Fibroblast of the aortic adventitia (primary cell): ENCODE measurements at regions not wholly inside any gene's neighbourhood (a gene's known extent, or its start where the extent isn't known, plus 50 kb on each side); places are given as distances from the start of the nearest gene placed in this dataset.

Experiments
- DNase-seq: peaks from one replicate; pipeline ENCODE4 v3.0.0-alpha.2; 2010; ENCODE audit warnings: low read depth
- H3K4me3 ChIP-seq: 2 replicates; pipeline ENCODE4 v1.5.1; 2011; ENCODE audit warnings: low read depth, mild to moderate bottlenecking, control low read depth, low read length, moderate library complexity
- CTCF ChIP-seq: IDR thresholded peaks from 2 replicates; pipeline ENCODE4 v1.5.1; 2011; ENCODE audit warnings: mild to moderate bottlenecking, low read length, control low read depth, inconsistent platforms; ENCODE audit not compliant: insufficient read depth

DNA sequence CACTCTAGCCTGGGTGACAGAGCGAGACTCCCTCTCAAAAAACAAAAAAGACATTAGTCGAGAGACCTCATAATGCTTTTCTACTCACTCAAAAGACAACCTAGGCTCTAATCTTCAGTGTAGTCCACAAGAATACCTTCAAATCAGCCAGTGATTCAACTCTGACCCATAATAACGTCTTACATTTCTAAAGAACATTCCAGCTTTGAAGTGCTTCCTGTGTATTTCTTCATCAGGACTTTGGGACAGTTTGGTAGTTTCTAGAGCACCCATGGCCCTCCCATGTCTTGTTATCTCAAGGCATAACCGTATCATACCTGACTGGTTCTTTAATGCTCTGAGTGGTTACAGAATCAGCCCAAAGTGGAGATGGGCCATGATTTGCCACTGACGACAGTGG, 221.3 kb downstream of the SKIDA1 start:
- no peak for TF ChIP-seq CTCF
- no peak overlapping the region for H3K4me3 ChIP-seq
- DNase-seq, result peak; percentile 41

- TF ChIP-seq CTCF, result no peak
- no peak overlapping the region for H3K4me3 ChIP-seq
- no peak for DNase-seq
Observed at GRCh38 chr10:21300551-21300950, 224.9 kb downstream of the SKIDA1 start.

DNA sequence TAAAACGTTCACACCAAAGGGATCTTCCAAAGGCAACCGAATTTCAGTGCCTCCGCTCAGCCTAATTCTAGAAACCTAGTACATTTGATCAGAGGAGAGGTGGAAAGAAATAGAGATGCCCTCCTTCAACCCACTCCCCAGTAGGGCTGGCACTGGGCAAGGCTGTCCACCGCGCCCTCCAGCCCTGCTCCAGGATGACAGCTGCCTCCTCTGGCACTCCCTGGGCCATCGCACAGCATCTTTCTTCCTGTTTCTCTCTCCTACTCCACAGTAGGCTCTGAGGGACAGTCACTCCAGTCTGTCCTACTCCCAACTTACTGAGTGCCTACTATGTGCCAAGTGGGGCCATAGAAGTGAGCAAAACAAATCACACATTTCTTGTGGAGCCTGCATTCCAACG, 226.2 kb downstream of the SKIDA1 start:
- no peak for DNase-seq
- H3K4me3 ChIP-seq, result no peak overlapping the region
- TF ChIP-seq CTCF, result no peak

DNA sequence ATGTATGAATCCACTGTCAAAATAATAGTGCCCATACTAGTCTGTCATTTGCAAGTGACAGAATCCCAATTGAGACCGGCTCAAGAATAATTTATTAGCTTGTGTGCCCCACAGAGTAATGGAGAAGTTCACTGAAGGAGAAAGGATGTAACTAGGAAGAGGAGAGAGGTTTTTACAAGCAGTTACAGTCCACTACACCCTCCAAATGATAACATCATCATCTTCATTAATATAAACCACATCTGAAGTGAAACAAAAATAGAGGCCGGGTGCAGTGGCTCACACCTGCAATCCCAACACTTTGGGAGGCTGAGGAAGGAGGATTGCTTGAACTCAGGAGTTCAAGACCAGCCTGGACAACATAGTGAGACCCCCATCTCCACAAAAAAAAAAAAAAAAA, 226.8 kb downstream of the SKIDA1 start:
- TF ChIP-seq CTCF, result no peak
- no peak overlapping the region for H3K4me3 ChIP-seq
- DNase-seq, result no peak

DNA sequence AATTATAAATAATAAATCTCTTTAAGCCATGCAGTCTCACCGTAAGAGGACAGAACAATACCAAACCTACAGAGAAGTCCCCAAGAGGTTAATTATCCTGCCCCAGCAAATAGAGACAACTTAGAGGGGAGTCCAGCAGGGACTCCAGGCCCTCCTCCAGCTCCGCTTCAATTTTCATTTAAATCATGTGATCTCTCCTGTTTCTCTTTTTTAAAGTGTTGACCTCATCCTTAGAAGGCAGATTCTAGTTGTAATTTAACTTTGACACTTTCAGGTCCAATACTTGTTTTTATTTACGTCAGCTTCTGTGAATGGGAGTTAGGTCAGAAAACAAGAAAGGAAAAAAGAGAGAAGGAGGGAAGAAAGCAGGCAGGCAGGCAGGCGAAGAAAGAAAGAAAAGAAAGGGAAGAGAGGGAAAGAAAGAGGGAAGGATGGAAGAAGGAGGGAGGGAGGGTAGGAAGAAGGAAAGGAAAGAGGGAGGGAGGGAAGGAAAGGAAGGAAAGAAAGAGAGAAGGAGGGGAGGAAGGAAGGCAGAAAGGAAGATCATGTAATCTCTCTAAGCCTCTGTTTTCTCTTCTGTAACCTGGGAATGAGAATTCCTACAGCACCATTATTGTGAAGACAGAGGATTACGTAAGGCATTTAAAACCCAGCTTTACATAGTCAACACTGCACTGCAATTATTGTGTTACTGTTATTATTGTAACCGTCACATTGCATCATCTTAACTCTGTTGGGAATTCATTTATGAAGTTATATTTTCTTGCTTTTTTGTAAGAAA, 227.7 kb downstream of the SKIDA1 start:
- H3K4me3 ChIP-seq, result no peak overlapping the region
- DNase-seq, result peak; percentile 32
- TF ChIP-seq CTCF, result no peak

GRCh38 chr10:21296575-21297355, 228.7 kb downstream of the SKIDA1 start:
- H3K4me3 ChIP-seq, result no peak overlapping the region
- TF ChIP-seq CTCF, result no peak
- no peak for DNase-seq
